ENCODE measurements at regions not wholly inside any gene's neighbourhood (a gene's known extent, or its start where the extent isn't known, plus 50 kb on each side); places are given as distances from the start of the nearest gene placed in this dataset.

DNA sequence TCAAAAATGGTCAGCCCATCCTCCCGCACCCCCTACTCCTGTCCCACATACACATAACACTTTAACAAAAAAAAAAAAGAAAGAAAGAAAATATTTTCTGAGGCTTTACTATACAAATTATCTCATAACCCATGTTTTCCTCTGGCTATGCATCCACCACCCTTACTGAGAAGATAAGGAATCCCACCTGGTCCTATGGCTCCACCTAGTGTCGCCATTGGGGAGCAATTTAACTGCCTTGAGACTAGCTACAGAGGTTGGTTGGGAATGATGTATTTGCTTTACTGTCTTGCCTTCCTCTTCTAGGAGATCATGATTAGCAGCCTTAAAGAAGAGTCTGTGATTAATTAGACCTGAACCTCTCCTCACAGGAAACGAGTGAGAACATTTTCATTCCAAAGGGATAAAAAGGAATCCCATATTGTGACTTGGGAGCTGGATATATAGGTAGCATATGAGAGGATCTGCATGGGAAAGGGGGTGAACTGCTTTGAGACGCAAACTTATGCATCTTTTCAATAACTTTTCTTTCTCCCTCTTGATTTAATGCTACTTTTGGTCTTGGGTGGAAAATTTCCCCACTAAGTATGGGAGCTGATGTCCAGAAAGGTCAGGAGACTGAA is 77.7 kb upstream of the SELENOP start:
- TF ChIP-seq POLR2AphosphoS5 (IDR thresholded peaks at IDR 0.05; ENCODE audit: borderline replicate concordance, low read depth, low read length) (no peak), EZH2 (IDR thresholded peaks at IDR 0.05) (no peak), FOXP2 (optimal IDR thresholded peaks at IDR 0.05; ENCODE audit: control extremely low read depth, extremely low read length, insufficient read depth) (no peak)

Data from SK-N-MC (cell line).